GM23338 (cell line): ENCODE measurements at regions not wholly inside any gene's neighbourhood (a gene's known extent, or its start where the extent isn't known, plus 50 kb on each side); places are given as distances from the start of the nearest gene placed in this dataset.

ENCODE experiments used
- ATAC-seq: fragments of 200-7000 bp; cut with Tn5 transposase; 3 replicates; pipeline ENCODE4 v1.9.1; 2020
- DNase-seq: peaks from one replicate; pipeline ENCODE4 v3.0.0-alpha.2; 2015; ENCODE audit warnings: low spot score
- H2AFZ ChIP-seq: fragments of 200-600 bp; sonication (generic); 2 replicates; pipeline ENCODE4 v1.8.0; 2016; ENCODE audit warnings: antibody characterized with exemption, mild to moderate bottlenecking, moderate library complexity
- H3F3A ChIP-seq: fragments of 200-600 bp; sonication (generic); replicated peaks from 2 replicates; pipeline ENCODE4 v1.8.0; 2017; ENCODE audit warnings: antibody characterized with exemption, mixed run types, low read depth
- H3K27ac ChIP-seq: fragments of 200-600 bp; sonication (generic); 2 replicates; pipeline ENCODE4 v1.6.1; 2016; ENCODE audit warnings: low read depth
- H3K27me3 ChIP-seq: fragments of 200-600 bp; sonication (generic); 2 replicates; pipeline ENCODE4 v1.8.0; 2016; ENCODE audit warnings: mild to moderate bottlenecking, mixed run types, moderate library complexity; ENCODE audit not compliant: insufficient read depth
- H3K36me3 ChIP-seq: fragments of 200-600 bp; sonication (generic); 2 replicates; pipeline ENCODE4 v1.8.0; 2016; ENCODE audit warnings: mild to moderate bottlenecking; ENCODE audit not compliant: insufficient read depth
- H3K4me1 ChIP-seq: fragments of 200-600 bp; sonication (generic); 2 replicates; pipeline ENCODE4 v1.8.0; 2016; ENCODE audit warnings: mild to moderate bottlenecking, moderate library complexity; ENCODE audit not compliant: insufficient read depth
- H3K4me2 ChIP-seq: fragments of 200-600 bp; sonication (generic); 2 replicates; pipeline ENCODE4 v1.7.1; 2017; ENCODE audit warnings: mixed run types
- H3K4me3 ChIP-seq: fragments of 200-600 bp; sonication (generic); 2 replicates; pipeline ENCODE4 v1.6.1; 2016; ENCODE audit warnings: mixed run types
- H3K79me2 ChIP-seq: fragments of 200-600 bp; sonication (generic); replicated peaks from 2 replicates; pipeline ENCODE4 v1.8.0; 2017; ENCODE audit warnings: mild to moderate bottlenecking; ENCODE audit not compliant: insufficient read depth
- H3K9me2 ChIP-seq: fragments of 200-600 bp; sonication (generic); 2 replicates; pipeline ENCODE4 v1.8.0; 2017; ENCODE audit not compliant: insufficient read depth
- H4K20me1 ChIP-seq: fragments of 200-600 bp; sonication (generic); replicated peaks from 2 replicates; pipeline ENCODE4 v1.8.0; 2017; ENCODE audit warnings: mild to moderate bottlenecking; ENCODE audit not compliant: insufficient read depth
- H3K27ac Mint-ChIP-seq: 2 replicates; pipeline ENCODE4 v1.8.0; 2020; ENCODE audit warnings: inconsistent platforms, mild to moderate bottlenecking, moderate library complexity, mixed read lengths
- H3K27me3 Mint-ChIP-seq: 3 replicates; pipeline ENCODE4 v1.8.0; 2022; ENCODE audit warnings: low read depth, mild to moderate bottlenecking, moderate library complexity, mixed read lengths, inconsistent platforms; ENCODE audit not compliant: insufficient read depth, poor library complexity
- H3K36me3 Mint-ChIP-seq: 3 replicates; pipeline ENCODE4 v1.8.0; 2021; ENCODE audit warnings: low read depth, mild to moderate bottlenecking, inconsistent platforms, moderate library complexity, mixed read lengths
- H3K4me1 Mint-ChIP-seq: 3 replicates; pipeline ENCODE4 v1.8.0; 2020; ENCODE audit warnings: mild to moderate bottlenecking, inconsistent platforms, mixed read lengths
- H3K4me3 Mint-ChIP-seq: 3 replicates; pipeline ENCODE4 v1.8.0; 2021; ENCODE audit warnings: moderate library complexity, mild to moderate bottlenecking, inconsistent platforms, mixed read lengths
- H3K9me3 Mint-ChIP-seq: 3 replicates; pipeline ENCODE4 v1.8.0; 2020; ENCODE audit warnings: moderate library complexity, mild to moderate bottlenecking, inconsistent platforms, mixed read lengths
- CREB1 ChIP-seq: fragments of 250-450 bp; sonication (Bioruptor Pico); IDR thresholded peaks from 2 replicates; pipeline ENCODE4 v1.5.0; 2020; ENCODE audit warnings: low read depth, mild to moderate bottlenecking, moderate library complexity
- CTCF ChIP-seq, 2 experiments: fragments of 200-600 bp in 1 of 2; sonication (generic) in 1 of 2; conservative IDR thresholded peaks; 2 replicates each; pipeline versions ENCODE4 v1.5.1 to v1.6.1; 2016 to 2017; ENCODE audit warnings: antibody characterized with exemption in 2 of 2, low read depth in 2 of 2, mild to moderate bottlenecking in 2 of 2, moderate library complexity in 1 of 2
- ETS1 ChIP-seq: IDR thresholded peaks from 2 replicates; pipeline ENCODE4 v1.6.1; 2016; ENCODE audit warnings: antibody characterized with exemption
- EZH2 ChIP-seq: fragments of 200-600 bp; sonication (generic); IDR thresholded peaks from one replicate; pipeline ENCODE4 v1.8.0; 2017; ENCODE audit warnings: antibody characterized with exemption, mild to moderate bottlenecking, low read depth; ENCODE audit not compliant: unreplicated experiment
- EZH2phosphoT487 ChIP-seq: fragments of 200-600 bp; sonication (generic); IDR thresholded peaks from one replicate; pipeline ENCODE4 v1.8.1; 2018; ENCODE audit warnings: antibody characterized with exemption; ENCODE audit not compliant: unreplicated experiment
- JUNB ChIP-seq: IDR thresholded peaks from one replicate; pipeline ENCODE4 v1.6.1; 2016; ENCODE audit warnings: antibody characterized with exemption; ENCODE audit not compliant: unreplicated experiment
- NANOG ChIP-seq: IDR thresholded peaks from 2 replicates; pipeline ENCODE4 v1.6.1; 2016; ENCODE audit warnings: antibody characterized with exemption, borderline replicate concordance
- POLR2AphosphoS5 ChIP-seq: IDR thresholded peaks from 2 replicates; pipeline ENCODE4 v1.6.1; 2016; ENCODE audit warnings: antibody characterized with exemption, low read depth
- STAT1 ChIP-seq: IDR thresholded peaks from one replicate; pipeline ENCODE4 v1.6.1; 2016; ENCODE audit warnings: antibody characterized with exemption; ENCODE audit not compliant: unreplicated experiment
- ZNF114 ChIP-seq: fragments of 250-450 bp; sonication (Bioruptor Pico); IDR thresholded peaks from 2 replicates; pipeline ENCODE4 v1.5.0; 2020; ENCODE audit warnings: mild to moderate bottlenecking, moderate library complexity
- ZNF462 ChIP-seq: fragments of 250-450 bp; sonication (Bioruptor Pico); IDR thresholded peaks from 2 replicates; pipeline ENCODE4 v1.5.0; 2020; ENCODE audit warnings: mild to moderate bottlenecking, moderate library complexity

GRCh38 chr12:94760786-94761185 is 110.4 kb upstream of the TMCC3 start (continued):
- TF ChIP-seq CTCF (conservative IDR thresholded peaks at IDR 0.05; ENCODE audit: low read depth in 2 of 2) (no peak), ETS1 (no peak)

- no peaks in the 10 kb centered on the region for H3K79me2 ChIP-seq
- ATAC-seq = no peak
- no peaks in the 10 kb centered on the region for H4K20me1 ChIP-seq
- H3K36me3 Mint-ChIP-seq = no peaks in the 10 kb centered on the region
- no peak overlapping the region for H3K4me2 ChIP-seq
- H3K4me3 Mint-ChIP-seq = no peak overlapping the region
- H3K27ac ChIP-seq = no peak overlapping the region
- H3K36me3 ChIP-seq = no peaks in the 10 kb centered on the region
- no peak overlapping the region for H2AFZ ChIP-seq
- H3K27ac Mint-ChIP-seq = no peak overlapping the region
- H3K27me3 ChIP-seq = no peaks in the 10 kb centered on the region
- no peaks in the 10 kb centered on the region for H3K4me1 ChIP-seq
- peaks cover 3% of the 10 kb centered on the region for H3K27me3 Mint-ChIP-seq
- no peak overlapping the region for H3K4me3 ChIP-seq
- TF ChIP-seq JUNB (no peak), ZNF462 (CRISPR knock-in tag) (no peak), STAT1 (no peak), EZH2phosphoT487 (no peak), EZH2 (no peak), POLR2AphosphoS5 (no peak), ZNF114 (no peak), NANOG (no peak), ETS1 (no peak), CREB1 (CRISPR knock-in tag) (no peak), CTCF (conservative IDR thresholded peaks at IDR 0.05; ENCODE audit: low read depth in 2 of 2) (no peak)
- H3K4me1 Mint-ChIP-seq = no peaks in the 10 kb centered on the region
- no peaks in the 10 kb centered on the region for H3F3A ChIP-seq
- DNase-seq = no peak
- H3K9me2 ChIP-seq = no peaks in the 10 kb centered on the region
- no peaks in the 10 kb centered on the region for H3K9me3 Mint-ChIP-seq
Observed at GRCh38 chr12:94756789-94757188, 106.4 kb upstream of the TMCC3 start.
